ENCODE measurements at regions not wholly inside any gene's neighbourhood (a gene's known extent, or its start where the extent isn't known, plus 50 kb on each side); places are given as distances from the start of the nearest gene placed in this dataset.
"Not testable (repeated sequence)": the region's sequence is repeated elsewhere in the genome, so short reads cannot be mapped to it uniquely, and the experiment has no call there.

DNA sequence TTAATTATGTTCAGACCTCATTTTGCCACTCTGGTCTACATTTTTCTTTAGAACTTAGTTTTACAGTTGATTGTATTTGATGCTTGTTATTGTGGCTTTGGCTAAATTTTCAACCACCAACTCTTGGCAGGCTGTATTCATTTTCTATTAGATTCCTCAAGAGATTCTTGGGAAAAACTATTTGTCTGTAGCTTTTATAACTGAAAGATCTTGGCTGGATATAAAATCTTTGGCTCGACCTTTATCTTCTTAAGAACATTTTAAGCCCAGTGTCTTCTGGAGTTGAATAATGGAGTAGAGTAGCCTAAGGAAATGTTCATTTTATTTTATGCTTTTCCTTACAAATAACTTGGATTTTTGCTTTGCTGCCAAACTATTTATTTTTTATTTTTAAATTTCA, 848.5 kb downstream of the PCDH17 start:
- no peak for DNase-seq (ENCODE audit: low spot score)

DNA sequence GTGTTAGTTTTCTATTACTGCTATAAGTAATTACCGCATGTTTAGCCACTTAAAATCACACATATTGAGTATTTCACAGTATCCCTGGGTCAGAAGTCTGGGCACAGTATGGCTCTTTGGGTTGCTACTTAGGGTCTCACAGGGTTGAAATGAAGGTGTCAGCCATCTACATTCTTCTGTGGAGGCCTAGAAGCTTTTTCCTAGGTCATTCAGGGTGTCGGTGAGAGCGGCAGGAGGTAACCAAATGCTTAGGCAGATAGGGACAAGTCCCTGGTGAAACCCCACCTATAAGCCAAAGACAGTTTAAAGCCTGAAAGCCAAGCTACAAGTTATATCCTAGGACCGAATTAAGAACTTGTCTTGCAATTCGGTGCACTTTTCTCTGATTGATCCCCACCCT, 856.7 kb downstream of the PCDH17 start:
- no peak for DNase-seq (ENCODE audit: low spot score)

DNA sequence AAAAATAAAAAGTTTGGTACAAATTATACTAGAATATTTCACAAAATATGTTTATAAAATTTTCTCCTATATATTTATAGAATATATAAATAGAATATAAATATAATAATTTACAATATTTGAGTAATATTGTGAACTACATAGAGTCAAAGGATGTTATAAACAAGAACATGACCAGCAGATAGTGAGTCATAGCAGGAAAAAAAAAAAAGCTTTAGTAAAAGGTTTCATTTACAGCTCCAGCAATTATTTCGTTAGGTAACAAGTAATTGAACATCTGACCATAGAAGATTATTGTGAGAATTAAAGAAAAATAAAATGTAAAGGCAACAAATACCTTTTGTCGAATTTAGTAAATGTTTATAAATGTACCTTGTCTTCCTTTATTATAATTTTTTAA, 864.1 kb downstream of the PCDH17 start:
- no peak for DNase-seq (ENCODE audit: low spot score)

DNA sequence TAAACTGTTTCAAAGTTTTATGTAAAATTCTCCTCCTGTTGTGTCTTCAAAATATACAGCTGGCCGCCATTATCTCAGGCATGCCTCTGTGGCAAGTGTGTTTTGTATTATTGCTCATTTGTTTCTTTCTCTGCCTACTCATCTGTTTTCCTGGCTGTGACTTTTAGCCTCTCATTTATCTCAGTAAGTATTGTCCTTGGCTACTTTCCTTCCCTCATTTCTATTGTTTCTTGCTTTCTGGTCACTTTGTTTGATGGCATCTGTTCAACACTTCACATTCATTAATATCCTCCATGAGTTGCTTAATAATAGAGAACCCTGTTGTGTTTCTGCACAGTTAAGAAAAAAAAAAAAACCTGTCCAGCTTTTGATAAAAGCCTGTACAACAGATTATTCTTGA, 869.4 kb downstream of the PCDH17 start:
- no peak for DNase-seq (ENCODE audit: low spot score)

DNA sequence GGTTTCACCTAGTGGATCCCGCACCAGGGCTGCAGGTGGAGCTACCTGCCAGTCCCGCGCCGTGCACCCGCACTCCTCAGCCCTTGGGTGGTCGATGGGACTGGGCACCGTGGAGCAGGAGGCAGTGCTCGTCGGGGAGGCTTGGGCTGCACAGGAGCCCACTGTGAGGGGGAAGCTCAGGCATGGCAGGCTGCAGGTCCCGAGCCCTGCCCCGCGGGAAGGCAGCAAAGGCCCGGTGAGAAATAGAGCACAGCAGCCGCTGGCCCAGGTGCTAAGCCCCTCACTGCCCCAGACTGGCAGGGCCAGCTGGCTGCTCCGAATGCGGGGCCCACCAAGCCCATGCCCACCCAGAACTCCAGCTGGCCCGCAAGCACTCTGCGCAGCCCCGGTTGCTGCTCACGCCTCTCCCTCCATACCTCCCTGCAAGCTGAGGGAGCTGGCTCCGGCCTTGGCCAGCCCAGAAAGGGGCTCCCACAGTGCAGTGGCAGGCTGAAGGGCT, 872.7 kb downstream of the PCDH17 start:
- DNase-seq (ENCODE audit: low spot score): not testable (repeated sequence)

GRCh38 chr13:58505262-58505920, 873.8 kb downstream of the PCDH17 start:
- not testable (repeated sequence) for DNase-seq (ENCODE audit: low spot score)

GRCh38 chr13:58528351-58528750, 896.8 kb downstream of the PCDH17 start:
- no peak for DNase-seq (ENCODE audit: low spot score)

DNA sequence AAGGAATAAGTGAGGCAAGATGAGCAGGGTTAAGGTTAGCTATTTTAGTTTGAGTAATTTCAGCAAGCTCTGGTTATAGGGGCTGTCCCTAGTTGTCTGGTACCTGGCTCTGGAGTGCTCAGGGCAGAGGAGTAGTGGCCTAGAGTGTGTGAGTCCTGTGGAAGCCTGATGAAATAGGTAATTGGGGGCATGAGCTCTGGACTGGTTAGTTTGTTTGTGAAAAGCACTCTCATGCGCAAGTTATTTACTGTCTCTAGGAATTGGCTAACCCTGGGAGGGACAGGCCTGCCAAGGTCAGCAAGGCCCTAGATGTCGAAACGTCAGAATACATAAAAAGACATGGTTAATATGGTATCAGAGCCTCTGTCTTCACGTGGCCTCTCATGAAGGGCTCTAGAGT, 900.1 kb downstream of the PCDH17 start:
- no peak for DNase-seq (ENCODE audit: low spot score)

GRCh38 chr13:58542530-58542929, 911.0 kb downstream of the PCDH17 start:
- no peak for DNase-seq (ENCODE audit: low spot score)

GRCh38 chr13:58547419-58547818, 915.9 kb downstream of the PCDH17 start:
- DNase-seq (ENCODE audit: low spot score): no peak

- DNase-seq (ENCODE audit: low spot score): no peak
Observed at GRCh38 chr13:58566176-58566575, 934.6 kb downstream of the PCDH17 start.

DNA sequence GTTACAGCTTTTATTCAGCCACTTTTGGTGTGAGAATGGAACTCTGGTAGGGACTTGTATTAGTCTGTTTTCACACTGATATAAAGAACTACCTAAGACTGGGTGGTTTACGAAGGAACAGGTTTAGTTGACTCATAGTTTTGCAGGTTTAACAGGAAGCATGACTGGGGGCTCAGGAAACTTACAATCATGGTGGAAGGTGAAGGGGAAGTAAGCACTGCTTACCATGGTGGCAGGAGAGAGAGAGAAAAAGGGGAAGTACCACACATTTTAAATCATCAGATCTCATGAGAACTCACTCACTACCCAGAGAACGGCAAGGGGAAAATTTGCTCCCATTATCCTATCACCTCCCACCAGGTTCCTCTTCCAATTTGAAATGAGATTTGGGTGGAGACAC, 942.2 kb downstream of the PCDH17 start:
- DNase-seq (ENCODE audit: low spot score): no peak

- DNase-seq (ENCODE audit: low spot score): no peak
Observed at GRCh38 chr13:58574791-58575190, 943.2 kb downstream of the PCDH17 start.

DNA sequence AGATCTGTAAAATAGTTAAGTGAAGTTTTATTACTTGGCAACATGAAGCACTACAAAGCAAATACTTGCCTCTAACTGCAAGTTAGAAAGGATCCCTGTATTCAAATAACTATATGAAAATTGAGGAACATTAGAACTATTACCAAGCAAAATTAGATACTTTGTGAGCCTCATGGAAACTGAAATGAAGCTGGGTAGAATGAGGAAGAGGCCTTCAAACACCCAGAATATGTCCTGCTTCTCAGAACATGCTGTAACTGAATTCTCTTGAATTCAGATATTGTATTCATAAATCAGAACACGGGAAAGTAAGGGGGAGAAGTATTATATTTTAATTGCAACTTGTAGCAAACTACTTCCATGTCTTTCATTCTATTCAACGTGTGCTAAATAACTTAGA, 947.9 kb downstream of the PCDH17 start:
- no peak for DNase-seq (ENCODE audit: low spot score)

DNA sequence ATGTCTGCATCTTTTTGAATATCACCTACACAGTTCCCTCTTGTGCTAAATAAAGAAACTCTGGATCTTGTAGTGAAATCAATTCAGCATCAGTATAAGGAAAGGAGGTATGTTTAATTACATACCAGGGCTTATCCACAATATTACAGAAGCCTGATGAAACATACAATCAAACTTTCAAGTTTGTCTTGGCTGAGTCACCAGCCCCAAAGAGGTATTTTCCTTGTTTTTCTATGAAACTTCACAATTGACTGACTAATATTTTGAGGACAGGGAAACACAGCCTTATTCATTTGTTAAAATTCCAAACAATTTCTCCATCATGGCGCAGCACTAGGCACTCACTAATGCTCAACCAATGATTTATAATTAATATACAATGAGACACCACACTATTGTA, 952.4 kb downstream of the PCDH17 start:
- DNase-seq (ENCODE audit: low spot score): no peak

DNA sequence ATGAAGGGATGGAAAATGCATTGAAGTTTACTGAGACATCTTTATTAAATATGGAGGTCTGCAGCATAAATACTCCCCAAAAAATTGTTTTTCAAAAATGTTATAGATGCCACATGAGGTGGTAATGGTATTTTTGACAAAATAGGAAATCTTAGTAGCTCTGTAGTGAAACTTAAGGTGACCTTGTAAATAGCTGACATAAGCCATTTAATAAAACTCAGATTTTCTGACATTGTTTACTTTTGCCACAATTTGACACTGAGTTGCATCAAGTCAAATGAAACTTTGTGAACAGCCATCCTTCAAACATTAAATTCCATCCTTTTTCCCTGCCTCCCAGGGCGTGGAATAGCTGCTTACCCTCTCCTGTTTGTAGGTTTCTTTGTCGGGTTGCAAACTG, 953.1 kb downstream of the PCDH17 start:
- no peak for DNase-seq (ENCODE audit: low spot score)

GRCh38 chr13:58587183-58587582, 955.6 kb downstream of the PCDH17 start:
- DNase-seq (ENCODE audit: low spot score): no peak

- DNase-seq (ENCODE audit: low spot score): no peak
Observed at GRCh38 chr13:58592052-58592451, 960.5 kb downstream of the PCDH17 start.

DNA sequence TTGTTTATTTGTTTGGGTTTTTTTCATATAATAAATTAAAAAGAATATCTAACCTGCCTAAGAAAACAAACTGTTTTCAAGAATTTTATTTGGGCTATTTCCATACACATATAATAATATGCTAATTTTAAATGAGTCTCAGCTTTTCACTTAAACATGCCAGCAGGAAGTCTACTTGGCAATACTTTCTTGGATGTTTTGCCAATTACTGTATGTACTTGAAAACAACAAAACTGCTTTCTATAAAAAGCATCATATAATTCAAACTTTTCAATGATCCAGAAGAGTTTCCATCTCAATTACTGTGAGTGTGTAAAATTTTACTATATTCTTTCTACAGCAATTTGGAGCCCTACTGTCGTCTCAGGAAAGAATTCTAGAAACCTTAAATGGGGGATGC, 961.2 kb downstream of the PCDH17 start:
- DNase-seq (ENCODE audit: low spot score): no peak

DNA sequence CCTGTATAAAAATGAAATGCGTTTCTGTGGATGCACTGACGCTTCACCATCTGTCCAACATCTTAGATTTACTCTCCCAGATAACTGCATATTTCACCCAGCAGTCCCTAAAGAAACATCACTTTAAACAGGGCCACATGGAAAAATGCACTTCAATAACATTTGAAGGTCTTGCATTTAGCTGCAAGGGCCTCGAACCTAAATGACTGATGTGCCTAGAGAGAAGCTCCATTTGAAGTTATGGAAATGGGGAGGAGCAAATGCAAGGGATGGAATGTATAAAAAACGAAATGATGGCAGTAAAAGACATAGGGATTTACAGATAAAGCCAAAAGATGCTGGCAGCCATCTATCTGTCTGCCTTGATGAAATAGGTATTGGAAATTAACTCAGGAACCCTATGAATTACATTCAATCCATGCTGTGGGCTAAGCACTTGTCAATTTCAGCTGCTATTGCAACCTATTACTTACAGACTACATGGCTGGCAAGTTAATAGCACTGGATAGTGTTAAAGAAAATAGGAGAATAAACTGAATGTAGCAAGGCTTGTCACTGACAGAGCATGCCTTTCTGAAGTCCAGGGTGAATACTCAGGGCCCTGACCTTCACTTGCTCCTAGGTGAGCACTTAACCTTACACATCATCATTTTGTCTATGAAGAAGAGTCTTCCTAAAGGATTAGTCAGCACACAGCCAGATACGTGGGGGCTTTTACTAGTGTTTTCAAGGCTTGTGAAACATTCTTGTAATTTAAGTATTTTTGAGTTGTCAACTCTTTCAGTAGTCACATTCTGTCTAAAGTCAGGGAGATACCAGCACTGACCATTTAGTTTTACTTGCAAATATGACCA, 963.4 kb downstream of the PCDH17 start:
- DNase-seq (ENCODE audit: low spot score): no peak

DNA sequence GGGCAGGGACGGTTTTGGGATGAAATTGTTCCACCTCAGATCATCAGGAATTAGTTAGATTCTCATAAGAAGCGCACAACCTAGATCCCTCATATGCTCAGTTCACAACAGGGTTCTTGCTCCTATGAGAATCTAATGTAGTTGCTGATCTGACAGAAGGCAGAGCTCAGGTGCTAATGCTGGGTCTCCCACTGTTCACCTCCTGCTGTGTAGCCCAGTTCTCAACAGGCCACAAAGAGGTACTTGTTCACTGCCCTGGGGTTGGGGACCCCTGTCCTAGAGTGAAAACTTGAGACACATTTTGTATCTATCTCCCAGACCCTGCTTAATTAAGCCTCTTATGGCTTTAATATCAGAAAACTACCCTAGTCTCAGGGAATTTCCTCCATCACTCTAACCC, 966.0 kb downstream of the PCDH17 start:
- no peak for DNase-seq (ENCODE audit: low spot score)

GRCh38 chr13:58598241-58598640, 966.7 kb downstream of the PCDH17 start:
- DNase-seq (ENCODE audit: low spot score): no peak

DNA sequence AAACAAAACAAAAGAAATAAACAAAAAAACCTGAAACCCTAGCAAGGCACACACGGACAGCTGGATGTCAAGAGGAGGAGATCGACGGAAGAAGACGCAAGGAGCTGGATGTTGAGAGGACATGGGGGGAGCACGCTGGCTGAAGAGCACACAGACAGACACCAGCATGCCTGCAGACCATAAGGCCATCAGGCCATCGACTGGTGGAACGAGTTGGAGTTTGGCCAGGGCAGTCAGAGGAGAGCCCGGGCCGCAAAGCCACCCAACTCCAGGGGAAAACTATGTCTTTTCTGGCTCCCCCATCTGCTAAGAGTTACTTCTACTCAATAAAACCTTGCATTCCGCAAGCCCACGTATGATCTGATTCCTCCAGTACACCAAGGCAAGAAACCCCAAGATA, 979.6 kb downstream of the PCDH17 start:
- DNase-seq (ENCODE audit: low spot score): no peak

Data from ureter (tissue), 1 donor.